HCT116 (cell line): ENCODE measurements at regions not wholly inside any gene's neighbourhood (a gene's known extent, or its start where the extent isn't known, plus 50 kb on each side); places are given as distances from the start of the nearest gene placed in this dataset.

ENCODE experiments used
- CEBPB ChIP-seq: IDR thresholded peaks from 2 replicates; pipeline ENCODE4 v1.6.1; 2012; ENCODE audit warnings: low read depth
- CTCF ChIP-seq, 3 experiments: fragments of 200-600 bp in 1 of 3; sonication (generic) in 1 of 3; IDR thresholded peaks in 2 of 3; conservative IDR thresholded peaks in 1 of 3; 2 replicates each; pipeline ENCODE4 v1.5.1; 2012 to 2017; ENCODE audit warnings: low read depth in 2 of 3, low read length in 2 of 3, antibody characterized with exemption in 1 of 3, borderline replicate concordance in 1 of 3, control low read depth in 1 of 3, mild to moderate bottlenecking in 1 of 3, mixed read lengths in 1 of 3, mixed run types in 1 of 3, moderate library complexity in 1 of 3; ENCODE audit not compliant: insufficient read depth in 1 of 3
- EZH2 ChIP-seq: fragments of 200-600 bp; sonication (generic); IDR thresholded peaks from 2 replicates; pipeline ENCODE4 v1.6.1; 2017; ENCODE audit warnings: antibody characterized with exemption, mixed run types
- POLR2AphosphoS5 ChIP-seq: IDR thresholded peaks from 2 replicates; pipeline ENCODE4 v1.6.1; 2011; ENCODE audit warnings: mild to moderate bottlenecking, low read depth, low read length, moderate library complexity
- ZFX ChIP-seq: fragments of 450-650 bp; IDR thresholded peaks from 2 replicates; pipeline ENCODE4 v1.6.1; 2017
- TF ChIP-seq, protein P1 (sequence below): IDR thresholded peaks from 2 replicates; pipeline ENCODE4 v1.6.1; 2012

GRCh38 chr2:74083750-74084149, 64.0 kb downstream of the BOLA3 start (continued):
- no peak for TF ChIP-seq CTCF (IDR thresholded peaks at IDR 0.05 in 2 of 3, conservative IDR thresholded peaks at IDR 0.05 in 1 of 3; ENCODE audit: borderline replicate concordance in 1 of 3, insufficient read depth in 1 of 3, low read depth in 2 of 3, low read length in 2 of 3)
- no peak for TF ChIP-seq ZFX
- no peak for TF ChIP-seq CEBPB
- no peak for TF ChIP-seq POLR2AphosphoS5
- no peak for TF ChIP-seq EZH2
- TF ChIP-seq, protein P1, sequence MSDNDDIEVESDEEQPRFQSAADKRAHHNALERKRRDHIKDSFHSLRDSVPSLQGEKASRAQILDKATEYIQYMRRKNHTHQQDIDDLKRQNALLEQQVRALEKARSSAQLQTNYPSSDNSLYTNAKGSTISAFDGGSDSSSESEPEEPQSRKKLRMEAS = no peak
